ENCODE measurements at regions not wholly inside any gene's neighbourhood (a gene's known extent, or its start where the extent isn't known, plus 50 kb on each side); places are given as distances from the start of the nearest gene placed in this dataset.

DNA sequence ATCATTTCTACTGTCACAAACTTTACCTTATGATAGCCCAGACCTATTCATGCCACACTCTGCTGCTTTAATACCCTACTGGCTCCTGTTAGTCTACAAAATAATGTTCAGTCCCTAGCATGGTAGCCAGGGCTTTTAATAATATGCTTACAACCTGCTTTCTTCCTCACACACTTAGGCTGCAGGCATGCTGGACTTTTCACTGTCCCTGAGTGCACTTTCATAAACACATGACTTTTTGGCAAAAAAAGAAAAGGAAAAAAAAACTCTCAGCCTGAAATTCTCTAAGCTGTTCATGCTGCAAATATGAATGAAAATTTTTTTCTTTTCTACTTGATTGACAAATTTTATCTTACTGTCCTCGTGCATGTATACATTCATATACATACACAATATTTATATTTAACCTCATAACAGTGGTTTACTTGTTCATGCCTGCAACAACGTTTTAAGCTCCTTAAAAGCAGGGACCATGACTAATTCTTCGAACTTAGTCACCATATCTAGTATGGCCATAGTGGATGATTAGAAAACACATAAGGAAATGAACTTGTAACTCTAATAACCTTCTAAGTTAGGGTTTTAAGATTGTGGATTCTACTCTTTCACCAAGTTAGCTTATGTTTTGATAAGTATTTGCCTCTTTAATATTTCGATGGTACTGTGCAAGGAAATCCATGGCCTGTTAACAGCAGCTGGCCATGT is 229.5 kb downstream of the SPCS3 start:
- ChIA-PET POLR2A (no interaction called here), CTCF (interaction anchor here (0.5 kb wide), 1 partner anchor 175 kb away, joined by 3 read pairs; no protein-coding TSS in a partner anchor)
- no peak for DNase-seq (ENCODE audit: extremely low spot score)
- TF ChIP-seq LEF1 (IDR thresholded peaks at IDR 0.05; ENCODE audit: borderline replicate concordance) = no peak
- TF ChIP-seq, protein P1, sequence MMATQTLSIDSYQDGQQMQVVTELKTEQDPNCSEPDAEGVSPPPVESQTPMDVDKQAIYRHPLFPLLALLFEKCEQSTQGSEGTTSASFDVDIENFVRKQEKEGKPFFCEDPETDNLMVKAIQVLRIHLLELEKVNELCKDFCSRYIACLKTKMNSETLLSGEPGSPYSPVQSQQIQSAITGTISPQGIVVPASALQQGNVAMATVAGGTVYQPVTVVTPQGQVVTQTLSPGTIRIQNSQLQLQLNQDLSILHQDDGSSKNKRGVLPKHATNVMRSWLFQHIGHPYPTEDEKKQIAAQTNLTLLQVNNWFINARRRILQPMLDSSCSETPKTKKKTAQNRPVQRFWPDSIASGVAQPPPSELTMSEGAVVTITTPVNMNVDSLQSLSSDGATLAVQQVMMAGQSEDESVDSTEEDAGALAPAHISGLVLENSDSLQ (IDR thresholded peaks at IDR 0.05) = no peak
- TF ChIP-seq ARNT (IDR thresholded peaks at IDR 0.05) = no peak
- TF ChIP-seq SP1 (IDR thresholded peaks at IDR 0.05) = no peak
- TF ChIP-seq L3MBTL2 (conservative IDR thresholded peaks at IDR 0.05) = no peak
- no peak for TF ChIP-seq SUZ12 (IDR thresholded peaks at IDR 0.05)
- no peak for TF ChIP-seq HDGF (IDR thresholded peaks at IDR 0.05; ENCODE audit: borderline replicate concordance)
- TF ChIP-seq FOXA1 (IDR thresholded peaks at IDR 0.05) = no peak
- no peak for TF ChIP-seq FOXK2 (IDR thresholded peaks at IDR 0.05)
- TF ChIP-seq CTBP1 (IDR thresholded peaks at IDR 0.05; ENCODE audit: borderline replicate concordance) = no peak
- no peak for TF ChIP-seq TARDBP (IDR thresholded peaks at IDR 0.05)
- TF ChIP-seq FOXM1 (IDR thresholded peaks at IDR 0.05; ENCODE audit: borderline replicate concordance) = no peak
- no peak for TF ChIP-seq NFRKB (IDR thresholded peaks at IDR 0.05)
- TF ChIP-seq BHLHE40 (IDR thresholded peaks at IDR 0.05; ENCODE audit: borderline replicate concordance) = no peak
- no peak for TF ChIP-seq ZNF384 (IDR thresholded peaks at IDR 0.05)
- no peak for TF ChIP-seq ELF4 (IDR thresholded peaks at IDR 0.05)

DNA sequence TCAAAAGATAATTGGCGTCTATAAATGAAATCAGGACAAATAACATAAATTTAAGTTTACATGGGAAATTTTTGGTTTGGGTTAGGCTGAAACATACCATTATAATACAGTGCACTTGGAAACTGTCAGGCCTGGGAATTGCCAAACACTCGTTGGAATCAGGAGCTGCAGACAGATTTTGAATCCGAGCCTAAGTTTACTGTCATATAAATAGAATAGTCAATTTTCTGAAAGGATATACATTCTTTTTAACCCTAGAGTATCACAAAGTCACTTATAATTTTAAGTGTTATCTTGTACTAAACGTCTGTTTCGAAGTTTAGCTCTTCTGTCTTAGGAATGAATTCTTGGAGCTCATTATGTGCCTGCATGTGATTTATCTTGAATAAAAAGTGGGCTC is 234.1 kb downstream of the VEGFC start:
- CTCF ChIA-PET = no interaction called here
- TF ChIP-seq SP1 (IDR thresholded peaks at IDR 0.05) (no peak), SUZ12 (IDR thresholded peaks at IDR 0.05) (no peak), ARNT (IDR thresholded peaks at IDR 0.05) (no peak), ELF4 (IDR thresholded peaks at IDR 0.05) (no peak), NFRKB (IDR thresholded peaks at IDR 0.05) (no peak), L3MBTL2 (conservative IDR thresholded peaks at IDR 0.05) (no peak), BHLHE40 (IDR thresholded peaks at IDR 0.05; ENCODE audit: borderline replicate concordance) (no peak), FOXK2 (IDR thresholded peaks at IDR 0.05) (no peak), ZNF384 (IDR thresholded peaks at IDR 0.05) (no peak), FOXM1 (IDR thresholded peaks at IDR 0.05; ENCODE audit: borderline replicate concordance) (no peak), FOXA1 (IDR thresholded peaks at IDR 0.05) (no peak), TARDBP (IDR thresholded peaks at IDR 0.05) (no peak)
- DNase-seq (ENCODE audit: extremely low spot score) = no peak
- POLR2A ChIA-PET = no interaction called here

GRCh38 chr4:176561368-176561767 is 231.4 kb downstream of the VEGFC start:
- no peak for DNase-seq (ENCODE audit: extremely low spot score)
- ChIA-PET POLR2A (no interaction called here), CTCF (no interaction called here)
- TF ChIP-seq ARNT (IDR thresholded peaks at IDR 0.05) (no peak), FOXA1 (IDR thresholded peaks at IDR 0.05) (no peak)

DNA sequence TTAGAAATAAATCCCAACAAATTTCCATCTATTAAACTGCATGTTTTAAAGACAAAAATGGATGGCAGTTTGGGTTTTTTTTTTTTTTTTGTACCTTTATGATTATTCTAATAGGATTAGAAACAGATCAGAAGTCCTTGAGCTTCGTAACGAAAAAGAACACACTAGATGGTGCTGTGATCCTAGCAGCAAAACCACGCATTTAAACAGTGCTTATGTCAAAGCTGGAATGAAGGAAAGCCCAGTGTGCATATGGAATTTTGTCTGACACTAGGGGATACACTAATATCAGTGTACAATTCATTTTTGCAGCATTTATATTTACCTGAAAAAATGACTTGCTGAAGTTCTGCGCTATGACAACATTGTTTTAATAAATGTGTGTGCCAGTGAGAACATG is 229.1 kb downstream of the VEGFC start:
- TF ChIP-seq ARNT (IDR thresholded peaks at IDR 0.05) (no peak), SP1 (IDR thresholded peaks at IDR 0.05) (no peak), L3MBTL2 (conservative IDR thresholded peaks at IDR 0.05) (no peak), HDGF (IDR thresholded peaks at IDR 0.05; ENCODE audit: borderline replicate concordance) (no peak), LEF1 (IDR thresholded peaks at IDR 0.05; ENCODE audit: borderline replicate concordance) (no peak), TARDBP (IDR thresholded peaks at IDR 0.05) (no peak), SUZ12 (IDR thresholded peaks at IDR 0.05) (no peak), CTBP1 (IDR thresholded peaks at IDR 0.05; ENCODE audit: borderline replicate concordance) (no peak), NFRKB (IDR thresholded peaks at IDR 0.05) (no peak), FOXK2 (IDR thresholded peaks at IDR 0.05) (no peak), ZNF384 (IDR thresholded peaks at IDR 0.05) (no peak), BHLHE40 (IDR thresholded peaks at IDR 0.05; ENCODE audit: borderline replicate concordance) (no peak), FOXM1 (IDR thresholded peaks at IDR 0.05; ENCODE audit: borderline replicate concordance) (no peak), FOXA1 (IDR thresholded peaks at IDR 0.05) (no peak), ELF4 (IDR thresholded peaks at IDR 0.05) (no peak)
- TF ChIP-seq, protein P1 (IDR thresholded peaks at IDR 0.05) = no peak
- POLR2A ChIA-PET = no interaction called here
- DNase-seq (ENCODE audit: extremely low spot score) = no peak
- CTCF ChIA-PET = interaction anchor here (0.5 to 1.2 kb wide), 2 partner anchors 118 to 483 kb away, joined by 3 read pairs; no protein-coding TSS in a partner anchor

DNA sequence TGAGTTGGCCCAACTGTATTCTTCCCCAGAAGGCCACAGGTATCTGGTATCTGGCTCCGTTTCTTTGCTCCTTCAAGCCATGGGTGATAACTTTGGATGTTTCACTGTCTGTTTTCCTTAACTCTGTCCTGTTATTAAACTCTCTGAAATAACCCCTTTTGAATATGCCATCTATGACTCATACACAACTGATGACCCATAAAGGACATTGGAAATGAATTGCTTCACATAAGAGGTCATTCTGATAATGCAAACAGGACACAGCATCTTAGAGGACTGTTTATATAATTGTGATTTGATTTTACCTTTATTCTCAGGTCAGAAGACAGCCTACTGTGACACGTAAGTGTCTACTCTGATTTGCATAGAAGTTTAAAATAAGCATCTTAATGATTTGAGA is 227.7 kb downstream of the VEGFC start:
- no peak for DNase-seq (ENCODE audit: extremely low spot score)
- ChIA-PET CTCF (no interaction called here), POLR2A (no interaction called here)
- no peak for TF ChIP-seq TARDBP (IDR thresholded peaks at IDR 0.05)
- TF ChIP-seq L3MBTL2 (conservative IDR thresholded peaks at IDR 0.05) = no peak
- TF ChIP-seq, protein P1 (IDR thresholded peaks at IDR 0.05) = no peak
- no peak for TF ChIP-seq ELF4 (IDR thresholded peaks at IDR 0.05)
- TF ChIP-seq LEF1 (IDR thresholded peaks at IDR 0.05; ENCODE audit: borderline replicate concordance) = no peak
- TF ChIP-seq SP1 (IDR thresholded peaks at IDR 0.05) = no peak

DNA sequence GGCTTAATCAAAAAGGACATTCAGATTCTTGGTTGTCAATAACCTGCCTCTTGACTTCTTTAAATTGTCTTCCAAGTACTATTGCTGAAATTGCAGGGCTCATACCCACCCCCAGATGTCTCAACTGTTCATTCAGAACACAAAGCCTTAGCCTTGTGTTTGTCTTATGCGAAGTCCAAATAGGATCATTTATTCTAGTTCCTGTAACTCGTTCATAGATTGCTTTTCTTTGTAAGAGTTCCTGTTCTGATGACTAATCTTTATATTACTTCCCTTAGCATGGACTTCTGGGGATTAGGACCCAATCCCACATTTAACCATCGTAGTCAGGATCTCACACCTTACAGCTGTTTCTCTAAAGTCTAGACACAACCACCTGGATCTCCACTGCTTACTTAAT is 226.0 kb downstream of the VEGFC start:
- DNase-seq (ENCODE audit: extremely low spot score) = no peak
- TF ChIP-seq, protein P1 (IDR thresholded peaks at IDR 0.05) = no peak
- TF ChIP-seq ZNF384 (IDR thresholded peaks at IDR 0.05) = no peak
- TF ChIP-seq CTBP1 (IDR thresholded peaks at IDR 0.05; ENCODE audit: borderline replicate concordance) = no peak
- no peak for TF ChIP-seq LEF1 (IDR thresholded peaks at IDR 0.05; ENCODE audit: borderline replicate concordance)
- no peak for TF ChIP-seq SUZ12 (IDR thresholded peaks at IDR 0.05)
- POLR2A ChIA-PET = no interaction called here
- CTCF ChIA-PET = no interaction called here

Measured in HEK293T (cell line).